NCI-H2107 (cell line): ENCODE measurements at regions not wholly inside any gene's neighbourhood (a gene's known extent, or its start where the extent isn't known, plus 50 kb on each side); places are given as distances from the start of the nearest gene placed in this dataset.

Experiments used
- DNase-seq: peaks from one replicate; lab custom pipeline; 2025; lab: John Stamatoyannopoulos, UW

DNA sequence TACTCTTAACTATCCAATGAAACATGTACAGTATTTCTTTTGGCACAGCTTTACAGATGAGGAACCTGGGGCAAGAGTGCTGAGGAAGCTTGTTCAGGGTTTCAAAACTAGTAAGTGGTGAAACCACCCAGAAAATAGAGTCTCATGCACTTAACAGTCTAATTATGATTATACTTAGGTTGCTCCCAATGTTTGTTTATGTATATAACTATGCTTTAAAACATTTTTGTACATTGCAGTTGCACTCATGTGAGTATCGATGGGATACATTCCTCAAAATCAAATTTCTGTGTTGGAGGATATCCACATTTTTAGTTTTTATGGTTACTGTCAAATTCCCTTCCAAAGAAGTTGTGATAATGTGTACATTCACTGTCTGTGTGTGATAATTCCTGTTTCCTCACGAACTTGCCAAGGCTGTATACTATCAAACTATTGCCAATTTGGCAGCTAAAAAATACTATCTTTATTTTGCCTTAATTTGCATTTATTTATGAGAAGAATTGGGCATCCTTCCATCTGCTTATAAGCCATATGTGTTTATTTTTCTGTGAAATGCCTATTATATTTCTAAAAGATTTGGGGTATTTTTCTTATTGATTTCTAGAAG is 143.9 kb upstream of the SSTR1 start:
- no peak for DNase-seq

DNA sequence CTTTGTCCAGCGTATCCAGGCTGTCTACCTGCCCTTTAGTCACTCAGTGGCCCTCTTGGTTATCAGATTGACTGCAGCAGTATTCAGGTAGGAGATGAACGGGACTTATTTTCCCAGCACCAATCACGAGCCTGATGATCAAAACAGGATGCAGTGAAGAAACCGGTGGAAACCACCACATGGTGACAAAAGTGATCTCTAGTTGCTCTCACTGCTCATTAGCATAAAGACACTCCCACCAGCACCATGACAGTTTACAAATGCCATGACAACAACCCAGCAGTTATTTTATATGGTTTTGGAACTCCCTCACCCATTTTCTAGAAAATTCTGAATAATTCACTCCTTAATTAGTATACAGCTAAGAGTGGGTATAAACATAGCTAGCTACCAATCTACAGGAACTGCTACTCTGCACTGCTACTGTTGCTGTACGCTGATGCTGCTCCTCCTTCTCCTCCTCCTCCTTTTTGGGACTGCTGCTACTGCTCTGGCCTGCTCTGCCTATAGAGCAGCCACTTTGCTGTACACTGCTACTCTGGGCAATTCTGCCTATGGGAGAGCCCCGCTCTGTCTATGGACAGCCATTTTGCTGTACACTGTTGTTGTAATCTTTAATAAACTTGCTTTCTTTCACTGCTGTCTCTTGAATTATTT is 142.5 kb upstream of the SSTR1 start:
- DNase-seq: no peak

DNA sequence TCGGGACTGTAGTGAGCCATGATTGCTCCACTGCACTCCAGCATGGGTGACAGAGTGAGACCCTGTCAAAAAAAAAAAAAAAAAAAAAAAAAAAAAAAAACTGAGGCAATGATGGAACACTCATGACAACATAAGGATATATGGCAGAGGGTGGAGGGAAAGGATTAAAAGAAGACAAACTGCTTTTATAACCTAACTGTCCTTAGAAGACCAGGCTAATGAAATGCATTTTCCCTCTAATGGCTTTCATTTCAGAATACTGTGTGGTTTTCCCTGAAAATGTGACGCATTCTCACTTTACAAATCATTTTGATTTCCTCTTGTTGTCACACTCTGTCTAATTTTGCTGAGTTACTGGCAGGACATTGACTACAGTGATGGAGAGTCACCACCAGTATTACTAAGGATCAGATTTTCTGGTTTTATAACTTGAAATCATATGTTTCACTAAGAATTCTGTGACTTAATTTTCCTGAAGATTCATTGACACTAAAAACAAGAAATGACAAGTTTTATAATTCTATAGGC is 137.6 kb upstream of the SSTR1 start:
- DNase-seq: no peak

DNA sequence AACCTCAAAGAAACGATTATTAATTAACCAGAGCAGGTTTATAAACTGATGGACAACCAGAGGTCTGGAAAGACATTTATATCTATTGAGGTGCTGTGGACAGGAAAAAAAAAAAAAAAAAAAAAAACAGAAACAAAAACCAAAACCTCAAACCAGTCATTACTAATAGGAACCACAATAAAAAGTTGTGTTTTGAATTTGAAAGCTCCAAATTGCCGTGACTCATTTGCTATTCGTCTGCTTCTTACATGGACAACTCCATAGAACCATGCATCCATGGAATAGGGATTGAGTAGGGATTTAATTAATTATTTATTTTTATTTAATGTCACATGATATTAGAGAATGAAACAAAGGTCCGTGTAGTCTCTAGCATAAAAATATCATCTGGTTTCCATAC is 134.1 kb upstream of the SSTR1 start:
- DNase-seq: no peak

DNA sequence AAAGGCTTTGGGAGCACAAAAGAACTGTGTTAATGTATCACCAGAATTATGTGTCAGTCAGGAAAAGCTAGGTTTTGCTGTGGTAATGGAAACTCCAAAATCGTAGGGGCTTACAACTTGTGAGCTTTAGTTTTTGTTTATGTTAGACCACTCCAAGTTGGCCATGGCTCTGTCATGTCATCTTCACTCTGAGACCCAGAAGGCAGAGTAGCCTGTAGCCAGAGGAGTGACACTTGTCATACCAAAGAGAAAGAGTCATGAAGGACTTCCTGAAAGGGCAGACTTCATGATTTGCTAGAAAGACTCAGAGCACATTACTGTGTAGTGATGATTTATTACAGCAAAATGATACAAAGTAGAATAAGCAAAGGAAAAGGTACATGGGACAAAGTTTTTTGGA is 133.6 kb upstream of the SSTR1 start:
- DNase-seq: no peak

DNA sequence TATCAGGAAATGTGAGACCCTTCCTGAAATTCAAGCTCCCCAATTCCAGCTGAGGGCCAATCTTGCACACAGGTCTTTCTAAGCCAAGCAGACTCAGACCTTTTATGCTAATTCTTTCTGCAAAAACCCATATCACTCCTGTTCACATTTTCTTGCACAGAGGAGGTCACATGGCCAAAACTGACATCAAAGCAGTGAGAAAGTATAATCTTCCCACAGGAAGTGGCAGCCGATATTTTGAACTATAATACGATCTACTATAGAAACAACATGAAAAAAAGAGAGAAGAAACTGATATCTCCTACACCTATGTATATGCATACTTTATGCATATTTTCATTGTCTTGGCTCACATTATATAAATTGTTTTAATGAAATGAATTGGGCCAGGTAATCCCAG is 132.9 kb upstream of the SSTR1 start:
- no peak for DNase-seq

DNA sequence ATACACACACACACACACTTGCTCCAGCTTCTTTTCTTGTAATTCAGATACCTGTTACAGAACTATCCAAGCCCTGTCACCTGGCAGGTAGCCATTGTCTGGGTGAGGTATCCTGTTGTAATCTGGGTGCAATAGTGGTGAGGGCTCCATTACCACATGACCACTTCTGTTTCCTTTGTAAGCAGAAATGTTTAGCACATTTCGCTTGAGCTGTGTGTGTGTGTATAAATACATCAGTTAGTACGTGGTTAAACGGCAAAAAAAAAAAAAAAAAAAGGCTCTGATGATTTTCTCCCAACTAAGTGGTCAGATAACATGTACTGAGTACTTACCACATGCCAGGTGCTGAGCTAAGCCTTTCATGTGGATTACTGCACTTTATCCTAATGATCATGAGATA is 129.3 kb upstream of the SSTR1 start:
- DNase-seq: no peak

DNA sequence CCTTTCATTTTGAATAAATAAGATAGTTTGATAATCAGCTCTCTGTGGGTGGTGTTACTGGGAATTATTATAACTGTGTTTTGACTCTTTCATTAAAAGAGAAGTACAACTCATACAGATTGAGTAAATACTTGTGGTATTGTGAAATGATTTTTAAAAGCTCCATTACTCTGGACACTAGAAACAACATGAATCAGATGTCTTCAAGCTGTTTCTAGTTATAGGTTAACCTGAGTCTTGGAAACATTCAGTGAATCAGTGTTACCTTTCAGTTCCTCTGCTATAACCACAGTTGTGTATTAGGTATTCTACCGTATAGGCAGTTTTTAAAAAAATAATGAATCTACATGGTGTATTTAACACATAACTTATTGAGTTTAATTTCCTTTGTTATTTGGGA is 128.4 kb upstream of the SSTR1 start:
- DNase-seq: no peak

DNA sequence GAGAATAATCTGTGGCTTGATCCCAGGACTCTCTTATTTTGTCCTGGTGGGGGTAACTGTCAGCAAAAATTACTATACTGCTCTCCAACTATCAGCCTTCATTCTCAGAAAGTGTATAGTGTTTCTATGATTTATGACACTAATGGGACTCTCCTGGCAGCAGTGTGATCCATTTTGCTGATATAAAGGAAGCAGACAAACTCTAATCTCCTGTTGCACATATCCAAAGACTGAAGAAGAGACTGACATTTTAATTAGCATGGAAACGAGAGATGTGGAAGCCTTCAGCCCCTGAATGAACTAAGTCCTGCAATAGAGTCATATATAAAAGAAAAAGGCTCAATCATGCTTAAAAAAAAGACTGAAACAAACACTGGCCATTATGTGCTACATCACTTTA is 127.8 kb upstream of the SSTR1 start:
- no peak for DNase-seq

DNA sequence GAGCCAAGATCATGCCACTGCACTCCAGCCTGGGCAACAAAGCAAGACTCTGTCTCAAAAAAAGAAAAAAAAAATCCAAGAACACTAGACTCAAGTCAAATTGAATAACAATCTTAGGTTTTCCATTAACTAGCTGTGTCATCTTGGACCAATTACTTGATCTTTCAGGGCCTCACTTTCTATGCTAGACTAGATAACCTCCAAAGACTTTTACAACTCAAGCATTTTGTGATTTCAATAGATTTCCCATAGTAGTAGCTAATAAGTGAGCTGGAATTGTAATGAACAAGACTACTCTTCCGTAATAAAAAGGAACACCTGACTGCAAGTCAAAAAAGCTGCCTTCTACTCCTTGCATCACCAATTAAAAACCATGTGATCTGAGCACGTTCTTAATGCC is 127.0 kb upstream of the SSTR1 start:
- no peak for DNase-seq

DNA sequence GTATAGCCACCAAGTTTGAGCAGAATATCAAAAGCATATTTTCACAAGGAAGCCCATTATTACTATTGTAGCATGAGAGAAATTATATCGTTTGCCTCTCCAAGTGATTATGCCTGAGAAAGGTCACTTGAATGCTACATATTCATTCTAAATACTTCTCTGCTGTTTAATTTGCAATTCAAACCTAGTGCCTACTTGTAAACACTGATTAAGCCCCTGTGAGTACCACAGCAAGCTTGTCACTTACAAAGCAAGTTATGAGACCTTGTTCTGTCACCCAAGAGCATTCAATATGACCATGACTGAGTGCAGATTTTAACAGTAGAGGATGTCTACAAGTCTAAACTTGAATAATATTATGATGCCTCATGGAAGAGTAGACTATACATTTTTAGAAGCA is 124.7 kb upstream of the SSTR1 start:
- no peak for DNase-seq

DNA sequence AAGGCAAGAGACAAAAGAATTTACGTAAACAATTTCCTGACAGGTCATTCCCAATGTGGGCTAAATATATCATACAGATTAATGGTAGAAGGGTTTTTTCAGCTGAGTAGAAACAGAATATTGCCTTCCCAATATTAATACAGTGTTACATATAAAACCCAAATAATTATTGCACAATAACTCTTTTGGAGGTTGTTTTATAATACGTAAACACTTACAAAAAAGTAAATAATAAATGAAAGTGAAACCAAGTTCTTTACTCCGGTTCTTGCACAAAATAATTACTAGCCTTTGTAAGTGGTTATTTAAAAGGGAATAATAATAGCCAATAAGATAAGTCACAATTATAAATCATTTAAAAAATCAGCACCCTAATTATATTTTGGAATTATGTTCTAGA is 118.6 kb upstream of the SSTR1 start:
- DNase-seq: no peak

DNA sequence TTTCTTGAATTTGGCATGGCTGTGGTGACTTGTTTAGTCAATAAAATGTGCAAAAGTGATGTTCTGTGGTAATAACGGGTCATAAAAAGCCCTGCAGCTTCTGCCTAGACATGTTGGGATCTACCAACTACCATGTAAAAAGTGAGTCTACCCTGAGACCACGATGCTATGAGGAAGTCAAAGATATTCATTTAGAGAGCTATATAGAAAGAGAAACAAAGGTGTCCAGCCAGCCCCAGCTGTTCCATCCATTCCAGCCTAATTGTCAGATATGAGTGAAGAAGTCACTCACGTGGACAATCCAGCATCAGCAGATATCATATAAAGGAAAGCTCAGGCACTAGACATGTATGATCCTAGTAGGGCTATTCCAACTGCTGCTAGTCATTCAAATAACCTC is 117.2 kb upstream of the SSTR1 start:
- no peak for DNase-seq

DNA sequence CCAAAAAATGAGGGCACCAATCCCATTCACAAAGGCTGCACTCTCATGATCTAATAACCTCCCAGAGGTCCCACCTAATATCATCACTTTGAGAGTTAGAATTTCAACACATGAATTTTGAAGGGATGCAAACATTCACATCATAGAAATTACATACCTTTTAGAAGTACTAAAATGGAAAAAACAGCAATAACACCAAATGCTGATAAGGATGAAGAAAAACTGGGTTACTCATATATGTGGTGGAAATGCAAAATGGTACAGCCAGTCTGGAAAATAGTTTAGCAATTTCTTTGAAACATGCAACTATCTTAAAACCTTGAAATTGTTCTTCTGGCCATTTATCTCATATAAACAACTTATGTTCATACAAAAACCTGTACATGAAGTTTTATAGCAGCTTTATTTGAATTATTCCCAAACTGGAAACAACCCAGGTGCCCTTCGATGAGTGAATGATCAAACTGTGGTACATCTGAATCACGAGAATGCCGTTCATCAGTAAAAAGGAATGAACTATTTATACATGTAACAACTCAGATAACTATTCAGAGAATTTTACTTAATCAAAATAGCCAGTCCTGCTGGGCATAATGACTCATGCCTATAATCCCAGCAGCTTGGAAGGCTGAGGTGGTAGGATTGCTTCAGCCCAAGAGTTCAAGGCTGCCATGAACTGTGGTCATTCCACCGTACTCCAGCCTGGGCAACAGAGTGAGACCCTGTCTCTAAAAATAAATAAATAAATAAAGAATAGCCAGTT is 109.4 kb upstream of the SSTR1 start:
- no peak for DNase-seq

DNA sequence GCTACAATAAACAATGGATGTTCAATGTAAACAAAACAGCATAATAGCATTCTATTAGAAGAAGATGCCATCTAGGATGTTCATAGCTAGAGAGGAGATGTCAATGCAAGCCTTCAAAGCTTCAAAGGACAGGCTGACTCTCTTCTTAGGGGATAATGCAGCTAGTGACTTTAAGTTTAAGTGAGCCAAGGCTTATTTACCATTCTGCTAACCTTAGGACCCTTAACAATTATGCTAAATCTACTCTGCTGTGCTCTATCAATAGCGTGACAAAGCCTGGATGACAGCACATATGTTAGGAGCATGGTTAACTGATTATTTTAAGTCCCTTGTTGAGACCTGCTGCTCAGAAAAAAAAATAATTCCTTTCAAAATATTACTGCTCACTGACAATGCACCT is 106.0 kb upstream of the SSTR1 start:
- no peak for DNase-seq

DNA sequence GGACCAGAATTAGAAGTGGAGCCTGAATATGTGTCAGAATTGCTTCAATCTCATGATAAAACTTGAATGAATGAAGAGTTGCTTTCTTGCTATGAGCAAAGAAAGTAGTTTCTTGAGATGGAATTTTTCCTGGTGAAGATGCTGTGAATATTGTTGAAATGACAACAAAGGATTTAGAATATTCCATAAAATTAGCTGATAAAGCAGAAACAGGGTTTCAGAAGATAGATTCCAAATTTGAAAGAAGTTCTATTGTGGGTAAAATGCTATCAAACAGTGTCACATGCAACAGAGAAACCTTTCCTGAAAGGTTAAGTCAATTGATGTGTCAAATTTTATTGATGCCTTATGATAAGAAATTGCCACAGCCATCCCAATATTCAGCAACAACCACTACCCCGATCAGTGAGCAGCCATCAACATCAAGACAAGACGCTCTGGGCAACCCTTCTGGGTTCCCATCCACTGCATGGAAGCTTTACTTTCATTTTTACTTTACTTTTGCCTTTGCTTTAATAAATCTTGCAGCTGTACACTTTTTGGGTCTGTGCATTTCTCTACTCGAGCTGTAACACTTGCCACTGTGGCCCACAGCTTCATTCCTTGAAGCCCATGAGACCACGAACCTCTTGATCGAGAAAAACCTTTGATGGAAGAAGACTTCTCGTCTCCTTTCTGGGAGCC is 104.0 kb upstream of the SSTR1 start:
- DNase-seq: no peak

DNA sequence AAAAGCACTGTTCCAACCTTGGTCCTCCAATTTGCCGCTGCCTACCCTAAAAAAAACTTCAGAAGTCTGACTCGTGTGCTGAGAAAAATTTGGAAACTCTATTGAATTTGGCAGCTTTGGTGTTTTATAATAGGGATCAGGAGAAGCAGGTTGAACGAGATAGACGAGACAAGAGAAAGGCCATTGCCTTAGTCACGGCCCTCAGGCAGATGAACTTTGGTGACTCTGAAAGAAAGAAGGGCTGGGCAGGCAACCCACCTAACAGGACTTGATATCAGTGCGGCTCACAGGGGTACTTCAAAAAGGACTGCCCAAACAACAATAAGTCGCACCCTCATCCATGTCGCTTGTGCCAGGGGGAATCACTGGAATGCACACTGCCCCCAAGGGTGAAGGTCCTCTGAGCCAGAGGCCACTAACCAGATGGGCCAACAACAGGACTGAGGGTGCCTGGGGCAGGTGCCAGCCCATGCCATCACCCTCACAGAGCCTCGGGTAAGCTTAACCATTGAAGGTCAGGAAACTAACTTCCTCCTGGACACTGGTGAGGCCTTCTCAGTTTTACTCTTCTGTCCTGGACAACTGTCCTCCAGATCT is 102.5 kb upstream of the SSTR1 start:
- no peak for DNase-seq

DNA sequence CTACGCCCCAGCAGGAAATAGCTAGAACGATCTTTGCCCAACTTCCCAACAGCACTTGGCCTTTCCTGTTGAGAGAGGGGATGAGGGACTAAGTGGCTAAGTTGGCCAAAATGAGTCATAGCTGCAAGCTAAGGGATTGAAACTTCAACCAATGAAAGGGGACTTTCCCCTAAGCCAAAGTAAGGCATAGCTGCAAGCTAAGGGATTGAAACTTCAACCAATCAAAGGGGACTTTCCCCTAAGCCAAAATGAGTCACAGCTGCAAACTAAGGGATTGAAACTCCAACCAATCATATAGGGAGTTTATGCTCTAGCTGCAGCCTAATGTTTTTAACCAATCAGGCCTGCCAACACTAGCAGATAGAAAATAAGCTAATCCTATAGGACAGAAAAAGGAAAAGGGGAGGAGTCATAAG is 100.5 kb upstream of the SSTR1 start:
- DNase-seq: no peak

DNA sequence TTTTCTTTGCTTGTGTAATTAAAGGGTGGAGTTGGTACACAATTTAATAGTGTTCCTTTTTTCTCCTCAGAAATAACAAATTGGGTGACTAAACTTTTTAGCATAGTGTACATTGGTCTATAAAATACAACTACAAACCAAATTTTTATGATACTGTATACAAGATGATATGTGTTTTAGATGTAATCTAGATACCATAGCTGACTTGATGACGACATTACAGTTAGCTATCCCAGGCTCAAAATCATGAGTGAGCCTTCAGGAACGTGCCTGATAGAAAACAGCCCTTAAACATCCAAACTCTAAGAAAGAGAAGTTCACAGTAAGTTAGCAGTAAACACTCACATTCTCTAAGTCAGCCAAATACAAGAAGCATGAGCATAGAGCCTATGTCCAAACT is 99.0 kb upstream of the SSTR1 start:
- DNase-seq: no peak

DNA sequence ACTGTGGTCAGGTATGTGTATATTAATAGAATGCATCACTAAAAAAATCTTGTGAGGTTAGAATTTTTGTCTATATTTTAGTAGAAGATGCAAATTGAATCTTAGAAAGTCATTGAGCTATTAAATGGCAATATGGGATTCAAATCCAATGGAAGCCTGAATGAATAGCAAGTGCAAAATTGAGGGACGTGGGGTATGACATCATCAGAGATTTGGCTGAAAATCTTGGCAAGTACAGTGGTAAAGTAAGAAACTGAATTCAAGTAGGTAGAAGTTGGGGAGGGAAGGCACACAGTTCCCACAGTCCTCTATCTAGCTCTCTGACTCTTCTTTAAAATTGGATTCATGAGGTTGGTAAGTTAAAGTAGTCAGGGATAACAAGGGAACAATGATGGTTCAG is 97.4 kb upstream of the SSTR1 start:
- DNase-seq: no peak

DNA sequence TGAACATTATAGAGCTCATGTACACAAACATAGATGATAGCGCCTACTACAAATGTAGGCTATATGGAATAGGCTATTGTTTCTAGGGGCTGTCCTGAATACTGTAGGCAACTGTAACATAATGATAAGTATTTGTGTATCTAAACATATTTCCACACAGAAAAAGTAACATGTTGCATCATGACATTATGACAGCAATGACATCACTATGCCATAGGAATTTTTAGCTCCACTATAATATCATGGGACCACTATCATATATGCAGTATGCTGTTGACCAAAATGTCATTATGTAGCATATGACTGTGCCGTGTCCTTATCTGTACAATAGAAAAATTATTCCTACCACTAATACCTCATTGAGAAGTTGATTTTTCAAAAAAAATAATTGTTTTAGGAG is 96.7 kb upstream of the SSTR1 start:
- DNase-seq: no peak

DNA sequence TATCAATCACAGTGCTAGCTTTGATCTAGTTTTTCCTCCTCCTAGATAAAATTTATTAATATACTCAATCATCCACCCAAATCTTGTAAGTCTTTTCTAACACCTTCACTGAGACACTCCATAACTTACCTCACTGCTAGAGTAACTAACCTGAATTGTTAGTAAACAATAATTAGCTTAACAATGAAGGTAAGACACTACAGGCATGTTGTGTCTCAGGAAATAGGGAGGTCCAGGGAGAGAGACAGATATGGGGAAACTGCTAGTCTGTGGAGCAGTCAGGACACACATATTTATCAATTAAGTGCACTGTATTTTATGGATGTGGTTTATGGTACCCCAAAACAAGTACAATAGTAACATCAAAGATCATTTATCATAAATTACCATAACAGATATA is 94.2 kb upstream of the SSTR1 start:
- DNase-seq: no peak
